NB4 (cell line): ENCODE measurements at regions not wholly inside any gene's neighbourhood (a gene's known extent, or its start where the extent isn't known, plus 50 kb on each side); places are given as distances from the start of the nearest gene placed in this dataset.

Source experiments
- DNase-seq: peaks from one replicate; pipeline ENCODE4 v3.0.0; 2010; ENCODE audit warnings: low read depth
- H3K4me3 ChIP-seq: one replicate; pipeline ENCODE4 v1.5.1; 2011; ENCODE audit warnings: mild to moderate bottlenecking, low read depth, low read length, moderate library complexity
- CTCF ChIP-seq: IDR thresholded peaks from one replicate; pipeline ENCODE4 v1.5.1; 2012; ENCODE audit warnings: low read depth, low read length
- MAX ChIP-seq: IDR thresholded peaks from 2 replicates; pipeline ENCODE4 v1.6.1; 2011; ENCODE audit warnings: low read depth, low read length
- MYC ChIP-seq: IDR thresholded peaks from 2 replicates; pipeline ENCODE4 v1.6.1; 2011; ENCODE audit warnings: low read depth, low read length
- POLR2A ChIP-seq: IDR thresholded peaks from 2 replicates; pipeline ENCODE4 v1.6.1; 2011; ENCODE audit warnings: mild to moderate bottlenecking; ENCODE audit not compliant: insufficient read length; ENCODE audit errors: extremely low read depth

- no peak for DNase-seq
- TF ChIP-seq MYC (no peak), MAX (no peak)
- H3K4me3 ChIP-seq = no peak overlapping the region
These were observed 96.1 kb upstream of the DNAH5 start for GRCh38 chr5:14040542-14040941.

- no peak overlapping the region for H3K4me3 ChIP-seq
- no peak for DNase-seq
- TF ChIP-seq POLR2A (no peak), CTCF (no peak), MYC (no peak), MAX (no peak)
These were observed 95.1 kb upstream of the DNAH5 start for GRCh38 chr5:14039576-14039975.

- DNase-seq = no peak
- H3K4me3 ChIP-seq = no peak overlapping the region
These were observed 94.6 kb upstream of the DNAH5 start for GRCh38 chr5:14039063-14039462.

GRCh38 chr5:14038341-14038959 lies 94.0 kb upstream of the DNAH5 start:
- no peak overlapping the region for H3K4me3 ChIP-seq
- TF ChIP-seq MAX (no peak), MYC (no peak), POLR2A (no peak), CTCF (no peak)
- DNase-seq = peak; percentile 59

More at GRCh38 chr5:14039063-14039462, 94.6 kb upstream of the DNAH5 start:
- TF ChIP-seq CTCF (no peak), MYC (no peak), MAX (no peak), POLR2A (no peak)

- no peak for TF ChIP-seq POLR2A
- no peak for TF ChIP-seq MAX
- TF ChIP-seq MYC = no peak
- TF ChIP-seq CTCF = no peak
- H3K4me3 ChIP-seq = no peak overlapping the region
- DNase-seq = no peak
These were observed 92.5 kb upstream of the DNAH5 start for GRCh38 chr5:14036947-14037346.

GRCh38 chr5:14036514-14036913 lies 92.0 kb upstream of the DNAH5 start:
- no peak for DNase-seq
- H3K4me3 ChIP-seq = no peak overlapping the region
- TF ChIP-seq MAX (no peak), POLR2A (no peak), MYC (no peak), CTCF (no peak)
